Thoracic aorta (tissue), 2 donors: ENCODE measurements at regions not wholly inside any gene's neighbourhood (a gene's known extent, or its start where the extent isn't known, plus 50 kb on each side); places are given as distances from the start of the nearest gene placed in this dataset.

ENCODE experiments used
- ATAC-seq: fragments of 150-250 bp; one replicate; pipeline ENCODE4 v1.8.0; 2017; ENCODE audit warnings: low read depth; ENCODE audit not compliant: insufficient number of reproducible peaks, low FRiP score
- DNase-seq: peaks from one replicate; pipeline ENCODE4 v3.0.0-alpha.2; 2020; ENCODE audit warnings: low spot score
- H3K27ac ChIP-seq, 2 donors: fragments of 200-600 bp; sonication (generic); 1 replicate in 1 of 2; 2 replicates in 1 of 2; pipeline ENCODE4 v1.5.1; 2016; ENCODE audit warnings: mild to moderate bottlenecking in 2 of 2, moderate library complexity in 2 of 2
- H3K27me3 ChIP-seq: fragments of 200-600 bp; sonication (generic); replicated peaks from 2 replicates; pipeline ENCODE4 v1.6.0; 2016; ENCODE audit warnings: mild to moderate bottlenecking; ENCODE audit not compliant: insufficient read depth
- H3K36me3 ChIP-seq: fragments of 200-600 bp; sonication (generic); one replicate; pipeline ENCODE4 v1.5.1; 2016
- H3K4me1 ChIP-seq, 2 donors: fragments of 200-600 bp; sonication (generic); 1 replicate in 1 of 2; 2 replicates in 1 of 2; pipeline versions ENCODE4 v1.5.1 to v1.6.0; 2016; ENCODE audit warnings: low read depth in 2 of 2, mild to moderate bottlenecking in 1 of 2; ENCODE audit not compliant: control insufficient read depth in 1 of 2
- H3K4me3 ChIP-seq: fragments of 200-600 bp; sonication (generic); 2 replicates; pipeline ENCODE4 v1.5.1; 2016; ENCODE audit warnings: mild to moderate bottlenecking
- H3K9me3 ChIP-seq: fragments of 200-600 bp; sonication (generic); 2 replicates; pipeline ENCODE4 v1.5.1; 2016
- TF ChIP-seq, protein P1 (sequence below): fragments of 200-600 bp; sonication (generic); IDR thresholded peaks from one replicate; pipeline ENCODE4 v1.5.1; 2019; ENCODE audit warnings: antibody characterized with exemption

DNA sequence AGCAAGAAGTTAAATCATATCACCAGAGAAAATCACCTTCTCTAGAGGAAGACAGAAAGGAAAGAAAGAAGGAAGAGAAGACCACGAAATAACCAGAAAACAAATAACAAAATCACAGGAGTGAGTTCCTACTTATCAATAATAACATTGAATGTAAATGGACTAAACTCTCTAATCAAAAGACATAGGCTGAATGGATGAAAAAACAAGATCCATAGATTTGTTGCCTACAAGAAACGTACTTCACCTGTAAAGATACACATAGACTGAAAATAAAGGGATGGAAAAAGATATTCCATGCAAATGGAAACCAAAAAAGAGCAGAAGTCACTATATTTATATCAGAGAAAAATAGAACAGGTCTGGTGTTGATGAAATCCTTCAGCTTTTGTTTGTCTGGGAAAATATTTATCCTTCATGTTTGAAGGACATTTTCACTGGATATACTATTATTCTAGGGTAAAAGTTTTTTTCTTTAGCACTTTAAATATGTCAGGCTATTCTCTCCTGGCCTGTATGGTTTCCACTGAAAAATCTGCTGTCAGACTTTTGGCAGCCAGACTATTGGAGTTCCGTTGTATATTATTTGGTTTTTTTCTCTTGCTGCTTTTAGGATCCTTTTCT is 202.5 kb upstream of the DUSP10 start:
- Histone ChIP-seq H3K36me3 (no peaks in the 10 kb centered on the region), H3K27me3 (no peaks in the 10 kb centered on the region), H3K9me3 (no peaks in the 10 kb centered on the region), H3K4me3 (no peak overlapping the region), H3K27ac (no peak overlapping the region), H3K4me1 (no peaks in the 10 kb centered on the region)
- ATAC-seq (no peak), DNase-seq (no peak)
- TF ChIP-seq, protein P1, sequence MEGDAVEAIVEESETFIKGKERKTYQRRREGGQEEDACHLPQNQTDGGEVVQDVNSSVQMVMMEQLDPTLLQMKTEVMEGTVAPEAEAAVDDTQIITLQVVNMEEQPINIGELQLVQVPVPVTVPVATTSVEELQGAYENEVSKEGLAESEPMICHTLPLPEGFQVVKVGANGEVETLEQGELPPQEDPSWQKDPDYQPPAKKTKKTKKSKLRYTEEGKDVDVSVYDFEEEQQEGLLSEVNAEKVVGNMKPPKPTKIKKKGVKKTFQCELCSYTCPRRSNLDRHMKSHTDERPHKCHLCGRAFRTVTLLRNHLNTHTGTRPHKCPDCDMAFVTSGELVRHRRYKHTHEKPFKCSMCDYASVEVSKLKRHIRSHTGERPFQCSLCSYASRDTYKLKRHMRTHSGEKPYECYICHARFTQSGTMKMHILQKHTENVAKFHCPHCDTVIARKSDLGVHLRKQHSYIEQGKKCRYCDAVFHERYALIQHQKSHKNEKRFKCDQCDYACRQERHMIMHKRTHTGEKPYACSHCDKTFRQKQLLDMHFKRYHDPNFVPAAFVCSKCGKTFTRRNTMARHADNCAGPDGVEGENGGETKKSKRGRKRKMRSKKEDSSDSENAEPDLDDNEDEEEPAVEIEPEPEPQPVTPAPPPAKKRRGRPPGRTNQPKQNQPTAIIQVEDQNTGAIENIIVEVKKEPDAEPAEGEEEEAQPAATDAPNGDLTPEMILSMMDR = no peak

DNA sequence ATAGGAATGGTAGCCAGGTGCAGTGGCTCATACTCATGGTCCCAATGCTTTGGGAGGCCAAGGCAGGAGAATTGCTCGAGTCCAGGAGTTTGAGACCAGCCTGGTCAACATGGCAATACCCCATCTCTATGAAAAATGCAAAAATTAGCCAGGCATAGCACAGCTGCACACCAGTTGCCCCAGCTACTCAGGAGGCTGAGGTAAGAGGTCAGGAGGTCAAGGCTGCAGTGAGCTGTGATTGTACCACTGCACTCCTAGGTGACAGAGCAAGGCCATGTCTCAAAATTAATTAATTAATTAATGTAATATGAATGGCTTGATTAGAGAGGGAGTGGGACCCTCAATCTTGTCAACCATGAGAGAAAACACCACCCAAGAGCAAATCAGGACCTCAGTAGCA is 198.7 kb upstream of the DUSP10 start:
- H3K36me3 ChIP-seq = no peaks in the 10 kb centered on the region
- TF ChIP-seq, protein P1 = no peak
- ATAC-seq = no peak
- H3K27me3 ChIP-seq = no peaks in the 10 kb centered on the region
- DNase-seq = no peak
- no peak overlapping the region for H3K4me3 ChIP-seq
- no peak overlapping the region for H3K27ac ChIP-seq
- no peaks in the 10 kb centered on the region for H3K9me3 ChIP-seq
- no peaks in the 10 kb centered on the region for H3K4me1 ChIP-seq

DNA sequence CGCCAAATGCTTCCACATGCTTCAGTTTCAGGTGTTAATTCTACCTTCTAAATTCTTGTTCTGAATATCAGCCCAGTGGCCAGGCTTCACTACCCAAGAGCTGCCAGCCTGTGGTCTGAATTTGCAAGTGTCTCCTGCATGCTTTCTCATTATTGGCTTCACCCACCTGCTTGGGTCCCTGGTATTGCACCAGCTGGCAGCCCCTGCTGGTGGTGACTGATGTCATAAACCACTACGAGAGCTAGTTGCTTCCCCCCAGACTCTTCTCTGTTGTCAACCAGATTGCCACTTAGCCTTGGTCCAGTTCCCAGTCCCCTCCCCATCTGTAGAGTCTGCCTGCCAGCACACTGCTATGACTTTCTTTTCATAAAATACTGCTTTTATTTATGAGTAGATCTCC is 197.7 kb upstream of the DUSP10 start:
- no peak for DNase-seq
- TF ChIP-seq, protein P1 = no peak
- no peak overlapping the region for H3K4me3 ChIP-seq
- H3K27me3 ChIP-seq = no peaks in the 10 kb centered on the region
- no peaks in the 10 kb centered on the region for H3K36me3 ChIP-seq
- no peak overlapping the region for H3K27ac ChIP-seq
- no peaks in the 10 kb centered on the region for H3K9me3 ChIP-seq
- no peak for ATAC-seq
- H3K4me1 ChIP-seq = no peaks in the 10 kb centered on the region

DNA sequence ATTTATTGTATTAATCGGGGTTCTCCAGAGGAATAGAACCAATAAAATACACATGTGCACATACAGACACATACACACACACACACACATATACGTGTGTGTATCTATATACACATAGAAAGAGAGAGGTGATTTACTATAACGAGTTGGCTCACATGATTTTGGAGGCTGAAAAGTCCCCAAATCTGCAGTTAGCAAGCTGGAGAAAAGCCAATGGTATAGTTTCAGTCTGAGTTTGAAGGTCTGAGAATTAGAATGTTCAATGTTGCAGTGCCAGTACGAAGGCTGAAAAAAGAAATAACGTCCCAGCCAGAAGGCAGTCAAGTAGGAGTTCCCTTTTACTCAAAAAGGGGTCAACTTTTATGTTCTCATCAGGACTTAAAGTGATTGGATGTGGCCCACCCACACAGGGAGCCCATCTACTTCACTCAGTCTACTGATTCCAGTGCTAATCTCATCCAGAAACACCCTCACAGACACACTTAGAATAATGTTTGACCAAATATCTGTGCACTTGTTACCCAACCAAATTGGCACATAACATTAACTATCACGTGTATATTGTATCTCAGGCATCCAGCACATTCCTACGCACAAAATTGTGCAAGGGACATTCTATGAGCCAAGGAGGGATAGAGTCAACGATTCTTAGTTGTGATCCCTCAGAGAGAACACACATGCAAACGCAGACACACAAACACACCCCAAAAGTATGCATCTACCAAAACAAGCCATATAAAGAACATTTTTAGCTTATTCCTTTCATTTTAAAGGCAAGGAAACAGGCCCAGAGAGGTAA is 195.5 kb upstream of the DUSP10 start:
- Histone ChIP-seq H3K36me3 (no peaks in the 10 kb centered on the region), H3K9me3 (no peaks in the 10 kb centered on the region), H3K27me3 (no peaks in the 10 kb centered on the region), H3K4me3 (no peak overlapping the region), H3K4me1 (no peaks in the 10 kb centered on the region), H3K27ac (no peak overlapping the region)
- ATAC-seq (no peak), DNase-seq (no peak)
- TF ChIP-seq, protein P1 = no peak

DNA sequence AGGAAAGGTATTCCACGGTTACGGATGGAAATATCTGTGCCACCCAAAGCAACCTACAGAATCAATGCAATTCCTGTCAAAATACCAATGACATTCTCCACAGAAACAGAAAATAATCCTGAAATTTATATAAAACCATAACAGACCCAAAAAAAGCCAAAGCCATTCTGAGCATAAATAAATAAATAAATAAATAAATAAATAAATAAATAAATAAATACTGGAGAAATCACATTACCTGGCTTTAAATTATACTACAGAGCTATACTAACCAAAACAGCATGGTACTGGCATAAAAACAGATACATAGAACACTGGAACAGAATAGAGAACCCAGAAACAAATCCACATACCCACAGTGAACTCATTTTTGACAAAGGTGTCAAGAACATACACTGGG is 191.9 kb upstream of the DUSP10 start:
- H3K36me3 ChIP-seq = no peaks in the 10 kb centered on the region
- no peak for ATAC-seq
- DNase-seq = no peak
- no peak overlapping the region for H3K27ac ChIP-seq
- H3K27me3 ChIP-seq = no peaks in the 10 kb centered on the region
- TF ChIP-seq, protein P1 = no peak
- H3K4me1 ChIP-seq = no peaks in the 10 kb centered on the region
- H3K9me3 ChIP-seq = no peaks in the 10 kb centered on the region
- H3K4me3 ChIP-seq = no peak overlapping the region
